ENCODE measurements at regions not wholly inside any gene's neighbourhood (a gene's known extent, or its start where the extent isn't known, plus 50 kb on each side); places are given as distances from the start of the nearest gene placed in this dataset.
"Not testable (repeated sequence)": the region's sequence is repeated elsewhere in the genome, so short reads cannot be mapped to it uniquely, and the experiment has no call there.

DNA sequence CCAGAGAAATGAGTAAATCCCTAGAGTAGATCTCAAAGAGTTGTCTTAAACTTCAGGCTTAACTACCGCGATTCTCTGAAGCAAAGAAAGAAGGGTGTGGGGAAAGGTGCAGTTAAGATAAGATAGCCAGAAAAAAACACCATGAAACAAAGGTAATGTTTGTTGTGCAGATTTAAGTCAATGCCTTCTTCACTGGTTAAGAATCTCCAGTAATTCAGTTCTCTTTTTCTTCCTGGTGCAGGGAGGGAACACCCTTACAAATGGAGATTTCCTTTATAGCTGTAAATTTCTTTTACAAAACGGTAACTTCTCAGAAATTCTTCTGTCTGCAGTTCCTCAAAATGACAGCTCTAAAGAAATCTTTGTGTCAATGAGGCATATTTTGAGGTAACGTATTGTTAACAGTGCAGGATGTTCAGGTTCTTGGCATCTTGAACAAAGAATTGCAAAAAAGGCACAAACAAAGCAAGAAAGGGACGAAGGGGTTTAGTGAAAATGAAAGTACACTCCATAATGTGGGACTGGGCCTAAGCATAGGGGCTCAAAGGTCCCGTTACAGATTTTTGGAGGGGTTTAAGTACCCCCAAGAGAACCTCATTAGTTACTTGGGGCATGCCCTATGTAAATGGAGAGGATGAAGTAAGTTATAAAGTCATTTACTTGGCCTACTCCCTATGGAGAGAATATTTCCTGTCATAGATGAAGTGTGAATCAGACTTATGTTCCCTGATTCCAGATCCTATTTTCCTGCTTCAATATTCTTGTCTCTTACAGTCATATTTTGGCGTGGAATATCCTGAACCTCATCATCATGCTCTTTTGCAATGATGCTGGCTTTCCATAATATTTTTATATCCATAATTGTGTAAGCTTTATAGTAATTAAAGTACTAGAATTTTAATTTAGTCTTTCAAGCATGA, 492.0 kb downstream of the PCDH11X start:
- TF ChIP-seq, protein P1, sequence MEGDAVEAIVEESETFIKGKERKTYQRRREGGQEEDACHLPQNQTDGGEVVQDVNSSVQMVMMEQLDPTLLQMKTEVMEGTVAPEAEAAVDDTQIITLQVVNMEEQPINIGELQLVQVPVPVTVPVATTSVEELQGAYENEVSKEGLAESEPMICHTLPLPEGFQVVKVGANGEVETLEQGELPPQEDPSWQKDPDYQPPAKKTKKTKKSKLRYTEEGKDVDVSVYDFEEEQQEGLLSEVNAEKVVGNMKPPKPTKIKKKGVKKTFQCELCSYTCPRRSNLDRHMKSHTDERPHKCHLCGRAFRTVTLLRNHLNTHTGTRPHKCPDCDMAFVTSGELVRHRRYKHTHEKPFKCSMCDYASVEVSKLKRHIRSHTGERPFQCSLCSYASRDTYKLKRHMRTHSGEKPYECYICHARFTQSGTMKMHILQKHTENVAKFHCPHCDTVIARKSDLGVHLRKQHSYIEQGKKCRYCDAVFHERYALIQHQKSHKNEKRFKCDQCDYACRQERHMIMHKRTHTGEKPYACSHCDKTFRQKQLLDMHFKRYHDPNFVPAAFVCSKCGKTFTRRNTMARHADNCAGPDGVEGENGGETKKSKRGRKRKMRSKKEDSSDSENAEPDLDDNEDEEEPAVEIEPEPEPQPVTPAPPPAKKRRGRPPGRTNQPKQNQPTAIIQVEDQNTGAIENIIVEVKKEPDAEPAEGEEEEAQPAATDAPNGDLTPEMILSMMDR (IDR thresholded peaks at IDR 0.05; ENCODE audit: control insufficient read depth, insufficient read depth, low read depth, low read length, missing control alignments), result no peak
- DNase-seq (ENCODE audit: low read depth), result no peak

DNA sequence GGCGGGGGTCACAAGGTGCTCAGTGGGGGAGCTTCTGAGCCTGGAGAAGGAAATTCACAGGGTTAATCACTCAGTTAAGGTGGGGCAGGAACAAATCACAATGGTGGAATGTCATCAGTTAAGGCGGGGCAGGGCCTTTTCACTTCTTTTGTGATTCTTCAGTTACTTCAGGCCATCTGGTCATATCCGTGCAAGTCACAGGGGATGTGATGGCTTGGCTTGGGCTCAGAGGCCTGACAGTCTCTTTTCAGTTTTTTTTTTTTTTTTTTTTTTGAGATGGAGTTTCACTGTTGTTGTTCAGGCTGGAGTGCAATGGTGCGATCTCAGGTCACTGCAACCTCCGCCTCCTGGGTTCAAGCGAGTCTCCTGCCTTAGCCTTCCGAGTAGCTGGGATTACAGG, 499.4 kb downstream of the PCDH11X start:
- DNase-seq (ENCODE audit: low read depth); H3K4me3 ChIP-seq (ENCODE audit: control insufficient read depth, low read depth, low read length): not testable (repeated sequence)

More for the DNA sequence above, 492.0 kb downstream of the PCDH11X start:
- H3K4me3 ChIP-seq (ENCODE audit: control insufficient read depth, low read depth, low read length), result no peak overlapping the region

DNA sequence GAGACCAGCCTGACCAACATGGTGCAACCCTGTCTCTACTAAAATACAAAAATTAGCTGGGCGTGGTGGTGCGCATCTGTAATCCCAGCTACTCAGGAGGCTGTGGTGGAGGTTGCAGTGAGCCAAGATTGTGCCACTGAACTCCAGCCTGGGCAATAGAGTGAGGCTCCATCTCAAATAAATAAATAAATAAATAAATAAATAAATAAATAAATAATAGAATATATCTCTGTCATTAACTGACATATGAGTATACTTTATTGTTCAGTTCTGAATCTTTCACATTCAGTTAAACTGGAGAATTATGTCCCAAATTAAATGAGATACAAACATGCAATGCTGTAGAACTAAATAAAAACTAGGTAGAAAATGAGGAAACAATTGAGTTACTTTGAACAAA, 501.2 kb downstream of the PCDH11X start:
- DNase-seq (ENCODE audit: low read depth); H3K4me3 ChIP-seq (ENCODE audit: control insufficient read depth, low read depth, low read length): not testable (repeated sequence)

DNA sequence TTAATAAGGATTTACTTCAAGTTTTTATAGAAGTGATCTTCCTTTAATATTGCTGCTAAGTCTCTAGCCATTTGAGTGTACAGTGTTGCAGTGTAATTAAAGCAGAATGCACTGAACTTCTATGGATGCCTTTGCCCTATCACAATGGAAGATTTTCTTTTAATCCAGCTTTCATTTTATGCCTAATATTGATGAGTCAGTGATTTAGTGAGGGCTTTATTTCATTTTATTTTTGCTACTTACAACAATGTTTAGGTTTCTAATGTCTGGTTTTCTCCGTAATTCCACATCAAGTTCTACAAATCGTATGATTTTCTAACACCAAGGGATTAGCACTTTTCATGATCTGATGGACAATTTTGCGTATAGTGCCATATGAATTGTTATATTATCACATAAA, 504.1 kb downstream of the PCDH11X start:
- no peak for DNase-seq (ENCODE audit: low read depth)
- TF ChIP-seq, protein P1 (IDR thresholded peaks at IDR 0.05; ENCODE audit: control insufficient read depth, insufficient read depth, low read depth, low read length, missing control alignments), result no peak
- H3K4me3 ChIP-seq (ENCODE audit: control insufficient read depth, low read depth, low read length), result no peak overlapping the region

DNA sequence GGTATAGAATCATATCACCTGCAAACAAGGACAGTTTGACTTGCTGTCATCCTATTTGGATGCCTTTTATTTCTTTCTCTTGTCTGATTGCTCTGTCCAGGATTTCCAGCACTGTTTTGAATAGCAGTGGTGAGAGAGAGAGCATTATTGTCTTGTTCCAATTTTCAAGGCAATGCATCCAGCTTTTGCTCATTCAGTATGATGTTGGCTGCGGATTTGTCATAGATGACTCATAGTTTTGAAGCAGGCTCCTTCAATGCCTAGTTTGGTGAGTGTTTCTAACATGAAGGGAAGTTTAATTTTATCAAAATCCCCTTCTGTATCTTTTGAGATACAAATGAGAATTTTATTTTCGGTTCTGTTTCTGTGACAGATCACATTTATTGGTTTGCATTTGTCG, 518.9 kb downstream of the PCDH11X start:
- not testable (repeated sequence) for DNase-seq (ENCODE audit: low read depth); H3K4me3 ChIP-seq (ENCODE audit: control insufficient read depth, low read depth, low read length)

DNA sequence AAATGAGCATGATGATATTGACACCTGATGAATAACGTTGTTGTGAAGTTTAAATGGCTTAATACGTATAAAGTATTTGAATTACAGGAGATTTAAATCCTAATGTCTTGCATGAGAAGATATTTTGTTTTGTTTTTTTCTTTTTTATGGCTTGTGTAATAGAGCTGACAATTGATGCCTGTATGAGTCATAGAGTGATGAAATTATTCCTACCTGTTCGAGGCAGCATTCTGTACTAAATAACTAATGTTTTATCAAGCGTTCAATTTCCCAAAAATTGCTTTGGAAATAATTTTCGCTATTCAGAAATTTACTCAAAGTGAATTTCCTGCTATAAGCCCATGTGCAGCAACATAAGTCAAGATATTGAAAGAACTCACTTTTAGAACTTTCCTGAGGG, 554.0 kb downstream of the PCDH11X start:
- H3K4me3 ChIP-seq (ENCODE audit: control insufficient read depth, low read depth, low read length); DNase-seq (ENCODE audit: low read depth): not testable (repeated sequence)

DNA sequence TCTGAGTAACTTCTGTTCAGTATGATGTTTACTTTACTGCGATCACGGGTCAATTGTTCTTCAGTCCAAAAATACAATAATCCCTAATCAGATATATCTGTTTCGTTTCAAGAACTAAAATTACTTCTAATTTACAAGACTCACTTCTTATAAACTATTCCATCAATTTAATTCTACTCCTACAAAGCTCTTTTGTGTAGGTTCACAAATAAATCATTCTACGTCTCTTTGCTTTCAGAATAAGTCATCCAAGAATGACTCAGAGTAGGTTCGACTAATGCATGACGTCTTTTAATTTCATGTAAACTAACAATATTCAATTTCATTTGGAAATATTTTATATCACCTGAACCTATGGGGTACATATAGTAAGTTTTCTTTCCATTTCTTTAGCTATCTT, 571.9 kb downstream of the PCDH11X start:
- not testable (repeated sequence) for DNase-seq (ENCODE audit: low read depth); H3K4me3 ChIP-seq (ENCODE audit: control insufficient read depth, low read depth, low read length)

DNA sequence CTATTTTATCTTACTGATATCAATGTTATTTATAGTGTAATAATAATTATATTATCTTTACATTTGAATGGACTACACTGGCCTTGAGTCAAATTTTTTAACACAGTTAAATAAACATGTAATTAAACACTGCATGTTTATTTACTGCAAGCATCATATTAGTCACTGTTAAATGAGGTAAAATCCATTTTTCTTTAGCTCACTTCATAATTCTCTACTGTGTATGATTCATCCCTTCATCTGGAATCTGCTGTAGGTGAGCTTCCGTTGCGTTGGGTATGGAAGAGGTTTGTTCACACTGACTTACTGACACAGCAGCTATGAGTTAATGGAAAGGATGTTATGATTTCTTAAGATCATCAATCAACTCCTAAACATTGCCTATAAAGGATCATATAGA, 572.3 kb downstream of the PCDH11X start:
- no peak for DNase-seq (ENCODE audit: low read depth)
- no peak overlapping the region for H3K4me3 ChIP-seq (ENCODE audit: control insufficient read depth, low read depth, low read length)
- TF ChIP-seq, protein P1 (IDR thresholded peaks at IDR 0.05; ENCODE audit: control insufficient read depth, insufficient read depth, low read depth, low read length, missing control alignments), result no peak
